ENCODE measurements at regions not wholly inside any gene's neighbourhood (a gene's known extent, or its start where the extent isn't known, plus 50 kb on each side); places are given as distances from the start of the nearest gene placed in this dataset.
"Not testable (repeated sequence)": the region's sequence is repeated elsewhere in the genome, so short reads cannot be mapped to it uniquely, and the experiment has no call there.

GRCh38 chr14:106722813-106723687 lies 1196.7 kb downstream of the TMEM121 start:
- DNase-seq (ENCODE audit: low spot score in 2 of 2); intact Hi-C loops (cut with DNase I); H3K27me3 ChIP-seq; H3K9me3 ChIP-seq; H3K36me3 ChIP-seq; H3K27ac ChIP-seq; H3K4me1 ChIP-seq; H3K4me3 ChIP-seq: not testable (repeated sequence)

- intact Hi-C loops (cut with DNase I), result not testable (repeated sequence)
Measured at GRCh38 chr14:106727962-106728361, 1201.6 kb downstream of the TMEM121 start.

GRCh38 chr14:106728611-106729010 lies 1202.2 kb downstream of the TMEM121 start:
- Histone ChIP-seq H3K36me3 (no peaks in the 10 kb centered on the region), H3K4me3 (no peak overlapping the region), H3K27me3 (no peaks in the 10 kb centered on the region), H3K27ac (no peak overlapping the region), H3K9me3 (no peaks in the 10 kb centered on the region), H3K4me1 (no peaks in the 10 kb centered on the region)
- intact Hi-C loops (cut with DNase I), result no loop called here
- no peak for TF ChIP-seq CTCF (IDR thresholded peaks at IDR 0.05)
- DNase-seq (ENCODE audit: low spot score in 2 of 2), result no peak

More at GRCh38 chr14:106727962-106728361, 1201.6 kb downstream of the TMEM121 start:
- H3K9me3 ChIP-seq; H3K27ac ChIP-seq; H3K27me3 ChIP-seq; DNase-seq (ENCODE audit: low spot score in 2 of 2); H3K4me3 ChIP-seq; H3K4me1 ChIP-seq; H3K36me3 ChIP-seq: not testable (repeated sequence)

- H3K27me3 ChIP-seq, result no peaks in the 10 kb centered on the region
- no peak for DNase-seq (ENCODE audit: low spot score in 2 of 2)
- no peaks in the 10 kb centered on the region for H3K36me3 ChIP-seq
- intact Hi-C loops (cut with DNase I), result no loop called here
- H3K4me3 ChIP-seq, result no peak overlapping the region
- no peaks in the 10 kb centered on the region for H3K4me1 ChIP-seq
- no peak for TF ChIP-seq CTCF (IDR thresholded peaks at IDR 0.05)
- H3K27ac ChIP-seq, result no peak overlapping the region
- H3K9me3 ChIP-seq, result no peaks in the 10 kb centered on the region
Measured at GRCh38 chr14:106729551-106729950, 1203.2 kb downstream of the TMEM121 start.

- Histone ChIP-seq H3K4me1 (no peaks in the 10 kb centered on the region), H3K27me3 (no peaks in the 10 kb centered on the region), H3K27ac (no peak overlapping the region), H3K9me3 (no peaks in the 10 kb centered on the region), H3K4me3 (no peak overlapping the region), H3K36me3 (no peaks in the 10 kb centered on the region)
- intact Hi-C loops (cut with DNase I), result no loop called here
- no peak for DNase-seq (ENCODE audit: low spot score in 2 of 2)
- TF ChIP-seq CTCF (IDR thresholded peaks at IDR 0.05), result no peak
Measured at GRCh38 chr14:106733771-106734170, 1207.4 kb downstream of the TMEM121 start.

- Histone ChIP-seq H3K36me3 (no peaks in the 10 kb centered on the region), H3K4me1 (no peaks in the 10 kb centered on the region), H3K4me3 (no peak overlapping the region), H3K27ac (no peak overlapping the region), H3K9me3 (no peaks in the 10 kb centered on the region), H3K27me3 (no peaks in the 10 kb centered on the region)
- intact Hi-C loops (cut with DNase I), result no loop called here
- no peak for DNase-seq (ENCODE audit: low spot score in 2 of 2)
- TF ChIP-seq CTCF (IDR thresholded peaks at IDR 0.05), result no peak
Measured at GRCh38 chr14:106737021-106737420, 1210.6 kb downstream of the TMEM121 start.

Data from ascending aorta (tissue), 2 donors.